HCT116 (cell line): ENCODE measurements at regions not wholly inside any gene's neighbourhood (a gene's known extent, or its start where the extent isn't known, plus 50 kb on each side); places are given as distances from the start of the nearest gene placed in this dataset.
A peak's percentile ranks its signal among the peaks of the same experiment; 100 is the strongest.

Source experiments
- ATAC-seq: fragments of 200-7000 bp; cut with Tn5 transposase; 2 replicates; pipeline ENCODE4 v1.9.1; 2020; ENCODE audit warnings: mild to moderate bottlenecking, moderate library complexity
- BruUV-seq: library from RNA; stranded (reverse); fragments of 400-500 nt; replicated peaks from 2 replicates; lab custom pipeline; 2021; lab: Mats Ljungman, UMichigan
- CTCF ChIA-PET: fragments of 300-600 bp; sonication (Branson Sonifier 250); formaldehyde crosslinking; loops from one replicate; lab custom pipeline; 2021; ENCODE audit warnings: antibody characterized with exemption; lab: Charles Lee
- POLR2A ChIA-PET: fragments of 300-600, 350-600 bp; sonication (Branson Sonifier 250); formaldehyde crosslinking; loops from one replicate; lab custom pipeline; 2021; ENCODE audit warnings: antibody characterized with exemption; lab: Charles Lee
- RAD21 ChIA-PET, 2 experiments: fragments of 300-600 bp; sonication (Branson Sonifier 250); formaldehyde crosslinking; loops; one replicate each; lab custom pipeline; 2023; ENCODE audit warnings: low total read pairs in 2 of 2; ENCODE audit not compliant: uncharacterized antibody in 2 of 2, unreplicated experiment in 2 of 2, low non-redundant PET in 1 of 2; lab: Charles Lee
- DNase-seq: peaks from one replicate; pipeline ENCODE4 v3.0.0-alpha.2; 2010; ENCODE audit warnings: low read depth, low spot score
- H2AFZ ChIP-seq: fragments of 200-600 bp; shearing (Covaris generic), sonication (generic); 2 replicates; pipeline ENCODE4 v1.6.1; 2017; ENCODE audit warnings: low read depth, mixed run types, mixed read lengths, antibody characterized with exemption, low read length; ENCODE audit not compliant: poor library complexity, severe bottlenecking
- H3K27ac ChIP-seq: 2 replicates; pipeline ENCODE4 v1.5.1; 2012; ENCODE audit warnings: low read depth, low read length
- H3K27me3 ChIP-seq: fragments of 200-600 bp; sonication (generic); 2 replicates; pipeline ENCODE4 v1.6.1; 2016; ENCODE audit warnings: mixed run types, low read length, mixed read lengths; ENCODE audit not compliant: insufficient read depth
- H3K36me3 ChIP-seq, 2 experiments: fragments of 200-500 bp in 1 of 2; fragments of 200-600 bp in 1 of 2; sonication (Bioruptor generic) in 1 of 2; sonication (generic) in 1 of 2; 2 replicates each; pipeline versions ENCODE4 v1.5.1 to v1.6.1; 2014 to 2016; ENCODE audit warnings: low read length in 2 of 2, inconsistent platforms in 1 of 2, mixed read lengths in 1 of 2, mixed run types in 1 of 2; ENCODE audit not compliant: insufficient read depth in 2 of 2, control insufficient read depth in 1 of 2
- H3K4me1 ChIP-seq, 2 experiments: fragments of 200-600 bp in 1 of 2; sonication (generic) in 1 of 2; 2 replicates each; pipeline versions ENCODE4 v1.5.1 to v1.6.1; 2012 to 2017; ENCODE audit warnings: low read length in 2 of 2, inconsistent platforms in 1 of 2, mild to moderate bottlenecking in 1 of 2, mixed read lengths in 1 of 2, mixed run types in 1 of 2, moderate library complexity in 1 of 2; ENCODE audit not compliant: insufficient read depth in 2 of 2, control insufficient read depth in 1 of 2
- H3K4me2 ChIP-seq: fragments of 200-600 bp; sonication (generic); 2 replicates; pipeline ENCODE4 v1.6.1; 2017; ENCODE audit warnings: mixed run types, low read length, mixed read lengths
- H3K4me3 ChIP-seq, 2 experiments: fragments of 200-600 bp in 1 of 2; sonication (generic) in 1 of 2; replicated peaks in 1 of 2; 2 replicates each; pipeline ENCODE4 v1.5.1; 2011 to 2016; ENCODE audit warnings: low read length in 2 of 2, control low read depth in 1 of 2, low read depth in 1 of 2, mild to moderate bottlenecking in 1 of 2, mixed read lengths in 1 of 2, mixed run types in 1 of 2
- H3K79me2 ChIP-seq: fragments of 200-600 bp; sonication (generic); 2 replicates; pipeline ENCODE4 v1.6.1; 2017; ENCODE audit warnings: mild to moderate bottlenecking, mixed run types, low read length, moderate library complexity, mixed read lengths; ENCODE audit not compliant: insufficient read depth
- H3K9ac ChIP-seq: fragments of 200-600 bp; sonication (generic); 2 replicates; pipeline ENCODE4 v1.6.1; 2016; ENCODE audit warnings: low read length, mixed read lengths
- H3K9me2 ChIP-seq: fragments of 200-600 bp; sonication (generic), shearing (Covaris generic); 2 replicates; pipeline ENCODE4 v1.6.1; 2017; ENCODE audit warnings: mixed run types, mild to moderate bottlenecking, moderate library complexity; ENCODE audit not compliant: insufficient read depth
- H3K9me3 ChIP-seq, 2 experiments: fragments of 200-500 bp in 1 of 2; fragments of 200-600 bp in 1 of 2; sonication (Bioruptor generic) in 1 of 2; sonication (generic) in 1 of 2; 2 replicates each; pipeline ENCODE4 v1.6.1; 2014 to 2017; ENCODE audit warnings: low read length in 2 of 2, mixed read lengths in 2 of 2, inconsistent platforms in 1 of 2, low read depth in 1 of 2, mild to moderate bottlenecking in 1 of 2, mixed run types in 1 of 2, moderate library complexity in 1 of 2; ENCODE audit not compliant: control insufficient read depth in 1 of 2, insufficient read depth in 1 of 2
- H4K20me1 ChIP-seq: fragments of 200-600 bp; sonication (generic), shearing (Covaris generic); 2 replicates; pipeline ENCODE4 v1.6.1; 2017; ENCODE audit warnings: mixed run types, mild to moderate bottlenecking, moderate library complexity; ENCODE audit not compliant: insufficient read depth
- CBX3 ChIP-seq: IDR thresholded peaks from 2 replicates; pipeline ENCODE4 v1.6.1; 2012; ENCODE audit warnings: low read depth
- CEBPB ChIP-seq: IDR thresholded peaks from 2 replicates; pipeline ENCODE4 v1.6.1; 2012; ENCODE audit warnings: low read depth
- FOSL1 ChIP-seq: IDR thresholded peaks from 2 replicates; pipeline ENCODE4 v1.6.1; 2012; ENCODE audit warnings: low read depth
- JUND ChIP-seq: IDR thresholded peaks from 2 replicates; pipeline ENCODE4 v1.6.1; 2012
- POLR2A ChIP-seq: IDR thresholded peaks from 2 replicates; pipeline ENCODE4 v1.7.0; 2011; ENCODE audit warnings: borderline replicate concordance; ENCODE audit not compliant: insufficient read depth, insufficient read length; ENCODE audit errors: extremely low read depth
- POLR2AphosphoS5 ChIP-seq: IDR thresholded peaks from 2 replicates; pipeline ENCODE4 v1.6.1; 2011; ENCODE audit warnings: mild to moderate bottlenecking, low read depth, low read length, moderate library complexity
- RAD21 ChIP-seq: IDR thresholded peaks from 2 replicates; pipeline ENCODE4 v1.6.1; 2012; ENCODE audit warnings: low read depth, mild to moderate bottlenecking
- SIN3A ChIP-seq: IDR thresholded peaks from 2 replicates; pipeline ENCODE4 v1.6.1; 2012; ENCODE audit warnings: low read depth
- SP1 ChIP-seq: IDR thresholded peaks from 2 replicates; pipeline ENCODE4 v1.6.1; 2012; ENCODE audit warnings: low read depth
- SRF ChIP-seq: IDR thresholded peaks from 2 replicates; pipeline ENCODE4 v1.6.1; 2012; ENCODE audit warnings: low read depth
- TCF7L2 ChIP-seq: IDR thresholded peaks from 2 replicates; pipeline ENCODE4 v1.7.0; 2011; ENCODE audit warnings: borderline replicate concordance, inconsistent platforms; ENCODE audit not compliant: insufficient read depth, insufficient read length; ENCODE audit errors: extremely low read depth
- intact Hi-C: fragments of 100-400 bp; cut with micrococcal nuclease; formaldehyde crosslinking; loops from 2 replicates; pipeline ENCODE4 v1.10.0; 2022
- TF ChIP-seq, protein P1 (sequence below), 3 experiments: fragments of 200-600 bp in 1 of 3; sonication (generic) in 1 of 3; IDR thresholded peaks in 2 of 3; conservative IDR thresholded peaks in 1 of 3; 2 replicates each; pipeline ENCODE4 v1.5.1; 2012 to 2017; ENCODE audit warnings: low read depth in 2 of 3, low read length in 2 of 3, antibody characterized with exemption in 1 of 3, borderline replicate concordance in 1 of 3, control low read depth in 1 of 3, mild to moderate bottlenecking in 1 of 3, mixed read lengths in 1 of 3, mixed run types in 1 of 3, moderate library complexity in 1 of 3; ENCODE audit not compliant: insufficient read depth in 1 of 3
- TF ChIP-seq, protein P2 (sequence below): IDR thresholded peaks from 2 replicates; pipeline ENCODE4 v1.6.1; 2012
- TF ChIP-seq, protein P3 (sequence below): IDR thresholded peaks from 2 replicates; pipeline ENCODE4 v1.6.1; 2012

DNA sequence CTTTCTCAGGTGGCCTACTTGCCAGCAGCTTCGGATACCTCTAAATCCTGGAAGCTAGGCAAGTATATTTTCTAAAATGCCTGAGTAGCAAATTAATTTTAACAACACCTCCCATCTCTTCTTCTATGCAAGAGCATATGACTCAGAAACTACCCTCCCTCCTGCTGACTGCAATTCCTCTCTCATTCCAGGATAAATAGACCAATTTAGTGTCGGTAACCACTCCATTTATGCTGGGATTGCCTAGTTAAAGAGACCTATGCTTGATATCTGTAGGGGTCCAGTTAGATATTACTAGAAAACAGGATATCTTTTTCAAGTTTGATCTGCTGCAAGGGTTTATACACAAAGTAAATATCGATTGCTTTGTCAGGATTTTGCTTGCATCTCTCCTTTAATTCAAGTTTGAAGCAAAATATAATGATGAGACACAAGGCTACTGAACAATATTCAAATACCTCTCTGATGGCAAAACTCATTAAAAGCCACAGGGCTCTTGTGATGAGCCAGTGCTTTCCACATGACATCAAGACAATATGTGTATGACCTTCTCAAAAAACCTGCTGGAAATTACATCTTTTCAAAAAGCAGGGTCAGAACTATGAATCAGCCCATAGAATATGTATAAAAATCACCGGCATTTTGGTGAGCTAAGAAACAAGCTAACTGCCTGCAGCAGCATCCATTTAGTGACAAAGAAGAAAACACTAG lies 491.6 kb upstream of the NECTIN3 start (continued):
- TF ChIP-seq POLR2A = no peak
- no peak for TF ChIP-seq SIN3A

DNA sequence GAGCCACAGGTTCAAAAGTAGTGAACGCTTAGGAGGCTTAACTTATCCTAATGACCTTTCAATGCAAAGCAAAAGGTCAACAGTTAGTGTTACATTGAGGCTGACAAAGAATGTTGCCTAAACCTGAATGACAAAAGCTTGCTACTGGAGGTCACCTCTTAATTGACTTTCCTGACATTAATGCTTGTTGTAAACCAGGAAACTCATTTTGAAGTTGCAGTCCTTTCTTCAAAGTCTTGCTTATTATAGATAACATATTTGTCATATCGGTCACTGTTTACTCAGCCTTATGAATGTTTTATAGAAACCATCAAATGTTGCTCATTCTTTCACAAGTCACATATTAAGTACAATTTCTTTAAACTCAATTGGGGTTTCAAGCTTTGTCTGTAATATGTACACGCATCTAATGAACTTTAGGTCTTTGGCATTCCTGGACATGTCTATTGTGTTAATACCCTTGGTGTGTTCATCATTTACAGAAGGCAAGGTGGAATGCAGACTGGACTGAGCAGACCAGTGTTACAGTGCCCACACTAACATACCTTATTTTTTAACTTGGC lies 488.2 kb upstream of the NECTIN3 start:
- TF ChIP-seq JUND (peak; percentile 83), SP1 (peak; percentile 90), RAD21 (peak; percentile 25; the same call in 1 of the 2 replicates), CBX3 (peak; percentile 85; the same call in 1 of the 2 replicates), FOSL1 (peak; percentile 79), SIN3A (peak; percentile 67; the same call in 1 of the 2 replicates), TCF7L2 (peak; percentile 45), SRF (0 out of 2 replicates have a peak, but pooled peaks have one; percentile 37), CEBPB (peak; percentile 80; the same call in 1 of the 2 replicates), POLR2AphosphoS5 (peak; percentile 31; the same call in 1 of the 2 replicates)
- TF ChIP-seq, protein P1, sequence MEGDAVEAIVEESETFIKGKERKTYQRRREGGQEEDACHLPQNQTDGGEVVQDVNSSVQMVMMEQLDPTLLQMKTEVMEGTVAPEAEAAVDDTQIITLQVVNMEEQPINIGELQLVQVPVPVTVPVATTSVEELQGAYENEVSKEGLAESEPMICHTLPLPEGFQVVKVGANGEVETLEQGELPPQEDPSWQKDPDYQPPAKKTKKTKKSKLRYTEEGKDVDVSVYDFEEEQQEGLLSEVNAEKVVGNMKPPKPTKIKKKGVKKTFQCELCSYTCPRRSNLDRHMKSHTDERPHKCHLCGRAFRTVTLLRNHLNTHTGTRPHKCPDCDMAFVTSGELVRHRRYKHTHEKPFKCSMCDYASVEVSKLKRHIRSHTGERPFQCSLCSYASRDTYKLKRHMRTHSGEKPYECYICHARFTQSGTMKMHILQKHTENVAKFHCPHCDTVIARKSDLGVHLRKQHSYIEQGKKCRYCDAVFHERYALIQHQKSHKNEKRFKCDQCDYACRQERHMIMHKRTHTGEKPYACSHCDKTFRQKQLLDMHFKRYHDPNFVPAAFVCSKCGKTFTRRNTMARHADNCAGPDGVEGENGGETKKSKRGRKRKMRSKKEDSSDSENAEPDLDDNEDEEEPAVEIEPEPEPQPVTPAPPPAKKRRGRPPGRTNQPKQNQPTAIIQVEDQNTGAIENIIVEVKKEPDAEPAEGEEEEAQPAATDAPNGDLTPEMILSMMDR (IDR thresholded peaks at IDR 0.05 in 2 of 3, conservative IDR thresholded peaks at IDR 0.05 in 1 of 3; ENCODE audit: borderline replicate concordance in 1 of 3, insufficient read depth in 1 of 3, low read depth in 2 of 3, low read length in 2 of 3) = no peak
- TF ChIP-seq, protein P2, sequence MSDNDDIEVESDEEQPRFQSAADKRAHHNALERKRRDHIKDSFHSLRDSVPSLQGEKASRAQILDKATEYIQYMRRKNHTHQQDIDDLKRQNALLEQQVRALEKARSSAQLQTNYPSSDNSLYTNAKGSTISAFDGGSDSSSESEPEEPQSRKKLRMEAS = no peak
- TF ChIP-seq, protein P3, sequence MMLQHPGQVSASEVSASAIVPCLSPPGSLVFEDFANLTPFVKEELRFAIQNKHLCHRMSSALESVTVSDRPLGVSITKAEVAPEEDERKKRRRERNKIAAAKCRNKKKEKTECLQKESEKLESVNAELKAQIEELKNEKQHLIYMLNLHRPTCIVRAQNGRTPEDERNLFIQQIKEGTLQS = no peak
- POLR2A ChIA-PET = no interaction called here
- H3K4me2 ChIP-seq = peak overlapping the region; percentile 42
- H3K9ac ChIP-seq = peak overlapping the region; percentile 6
- no TSS peak for BruUV-seq
- CTCF ChIA-PET = interaction anchor here (1.4 kb wide), 1 partner anchor 8 kb away, joined by 4 read pairs; no protein-coding TSS in a partner anchor
- H3K27ac ChIP-seq = peak overlapping the region; percentile 90
- intact Hi-C loops = loop anchor here (5.0 to 10.0 kb wide), 2 partner anchors 489 to 659 kb away; partner anchors contain the start of gene NECTIN3
- peak; percentile 78 for DNase-seq
- no peaks in the 10 kb centered on the region for H4K20me1 ChIP-seq
- H3K4me1 ChIP-seq = peaks cover 58 to 63% of the 10 kb centered on the region in 2 experiments
- H3K9me2 ChIP-seq = no peaks in the 10 kb centered on the region
- no peak overlapping the region for H3K4me3 ChIP-seq
- H3K36me3 ChIP-seq = peaks cover 0 to 13% of the 10 kb centered on the region in 2 experiments; a peak in 1 of 4 replicates
- no peaks in the 10 kb centered on the region for H3K27me3 ChIP-seq
- RAD21 ChIA-PET = no interaction called here
- H3K79me2 ChIP-seq = no peaks in the 10 kb centered on the region
- H3K9me3 ChIP-seq = no peaks in the 10 kb centered on the region
- no peak overlapping the region for H2AFZ ChIP-seq
- ATAC-seq = peak; percentile 81
